ENCODE measurements at regions not wholly inside any gene's neighbourhood (a gene's known extent, or its start where the extent isn't known, plus 50 kb on each side); places are given as distances from the start of the nearest gene placed in this dataset.
"Not testable (repeated sequence)": the region's sequence is repeated elsewhere in the genome, so short reads cannot be mapped to it uniquely, and the experiment has no call there.

GRCh38 chr4:188780686-188781085, 641.4 kb downstream of the TRIML1 start:
- Histone ChIP-seq H3K4me1 (no peaks in the 10 kb centered on the region), H3K27me3 (no peaks in the 10 kb centered on the region), H3K36me3 (no peaks in the 10 kb centered on the region), H3K27ac (no peak overlapping the region), H3K9me3 (no peaks in the 10 kb centered on the region), H3K4me3 (no peak overlapping the region)
- DNase-seq = no peak
- intact Hi-C loops (cut with DNase I; ENCODE audit: low total_unique reads) = no loop called here
- no peak for TF ChIP-seq POLR2A (IDR thresholded peaks at IDR 0.05)
- TF ChIP-seq, protein P1, sequence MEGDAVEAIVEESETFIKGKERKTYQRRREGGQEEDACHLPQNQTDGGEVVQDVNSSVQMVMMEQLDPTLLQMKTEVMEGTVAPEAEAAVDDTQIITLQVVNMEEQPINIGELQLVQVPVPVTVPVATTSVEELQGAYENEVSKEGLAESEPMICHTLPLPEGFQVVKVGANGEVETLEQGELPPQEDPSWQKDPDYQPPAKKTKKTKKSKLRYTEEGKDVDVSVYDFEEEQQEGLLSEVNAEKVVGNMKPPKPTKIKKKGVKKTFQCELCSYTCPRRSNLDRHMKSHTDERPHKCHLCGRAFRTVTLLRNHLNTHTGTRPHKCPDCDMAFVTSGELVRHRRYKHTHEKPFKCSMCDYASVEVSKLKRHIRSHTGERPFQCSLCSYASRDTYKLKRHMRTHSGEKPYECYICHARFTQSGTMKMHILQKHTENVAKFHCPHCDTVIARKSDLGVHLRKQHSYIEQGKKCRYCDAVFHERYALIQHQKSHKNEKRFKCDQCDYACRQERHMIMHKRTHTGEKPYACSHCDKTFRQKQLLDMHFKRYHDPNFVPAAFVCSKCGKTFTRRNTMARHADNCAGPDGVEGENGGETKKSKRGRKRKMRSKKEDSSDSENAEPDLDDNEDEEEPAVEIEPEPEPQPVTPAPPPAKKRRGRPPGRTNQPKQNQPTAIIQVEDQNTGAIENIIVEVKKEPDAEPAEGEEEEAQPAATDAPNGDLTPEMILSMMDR (IDR thresholded peaks at IDR 0.05) = no peak

DNA sequence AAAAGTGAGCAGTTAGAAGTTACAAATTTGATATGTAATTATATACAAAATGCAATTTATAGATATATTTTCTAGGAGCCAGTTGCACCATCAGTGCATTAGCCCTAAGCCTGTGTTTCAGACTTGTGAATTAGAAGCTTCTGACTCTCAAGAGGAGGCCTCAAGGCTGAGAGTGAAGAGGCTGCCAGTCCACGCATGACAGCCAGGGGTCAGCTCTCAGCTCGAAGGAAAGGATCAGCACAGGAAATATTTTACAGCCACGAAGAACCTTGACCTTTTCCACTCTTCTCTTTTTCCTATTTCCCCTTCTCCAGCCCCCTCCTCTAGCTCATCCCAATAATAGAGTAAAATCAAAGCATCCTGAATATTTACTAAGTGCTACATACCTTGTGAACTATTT, 642.4 kb downstream of the TRIML1 start:
- intact Hi-C loops (cut with DNase I; ENCODE audit: low total_unique reads) = no loop called here

GRCh38 chr4:188783175-188783574, 643.9 kb downstream of the TRIML1 start:
- intact Hi-C loops (cut with DNase I; ENCODE audit: low total_unique reads) = no loop called here
- H3K27ac ChIP-seq = no peak overlapping the region
- DNase-seq = no peak
- H3K27me3 ChIP-seq = no peaks in the 10 kb centered on the region
- no peak for TF ChIP-seq POLR2A (IDR thresholded peaks at IDR 0.05)
- TF ChIP-seq, protein P1 (IDR thresholded peaks at IDR 0.05) = no peak
- no peaks in the 10 kb centered on the region for H3K36me3 ChIP-seq
- H3K9me3 ChIP-seq = no peaks in the 10 kb centered on the region
- H3K4me1 ChIP-seq = no peaks in the 10 kb centered on the region
- no peak overlapping the region for H3K4me3 ChIP-seq

More for the DNA sequence above, 642.4 kb downstream of the TRIML1 start:
- no peaks in the 10 kb centered on the region for H3K27me3 ChIP-seq
- no peaks in the 10 kb centered on the region for H3K9me3 ChIP-seq
- DNase-seq = no peak
- no peak overlapping the region for H3K27ac ChIP-seq
- no peaks in the 10 kb centered on the region for H3K4me1 ChIP-seq
- TF ChIP-seq, protein P1 (IDR thresholded peaks at IDR 0.05) = no peak
- no peak for TF ChIP-seq POLR2A (IDR thresholded peaks at IDR 0.05)
- no peak overlapping the region for H3K4me3 ChIP-seq
- H3K36me3 ChIP-seq = no peaks in the 10 kb centered on the region

DNA sequence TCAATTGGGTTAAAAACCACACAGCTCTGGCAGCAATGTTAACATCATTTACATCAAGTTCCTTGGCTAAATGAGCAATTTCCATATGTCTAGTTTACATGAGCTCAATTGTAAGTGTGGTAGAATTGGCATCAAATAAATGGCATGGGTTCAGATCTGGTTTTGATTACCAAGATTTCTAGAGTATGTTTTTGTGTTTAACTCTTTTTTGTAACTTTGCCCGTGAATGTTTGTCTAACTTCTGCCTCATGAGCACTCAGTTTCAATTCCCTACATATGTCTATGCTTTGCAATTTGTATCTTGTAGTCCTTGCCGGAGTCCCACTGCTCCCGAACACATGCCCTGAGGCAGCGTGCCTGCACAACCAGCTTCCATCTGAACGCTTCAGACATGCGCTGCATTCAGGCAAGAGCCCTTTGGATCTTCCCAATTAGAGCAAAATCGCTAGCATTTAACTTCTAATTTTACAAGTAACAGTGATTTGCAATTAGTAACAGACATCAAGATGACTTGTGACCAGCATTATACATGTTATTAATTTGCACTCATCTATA, 644.4 kb downstream of the TRIML1 start:
- H3K9me3 ChIP-seq = no peaks in the 10 kb centered on the region
- no peak for TF ChIP-seq POLR2A (IDR thresholded peaks at IDR 0.05)
- TF ChIP-seq, protein P1 (IDR thresholded peaks at IDR 0.05) = no peak
- DNase-seq = no peak
- intact Hi-C loops (cut with DNase I; ENCODE audit: low total_unique reads) = no loop called here
- H3K36me3 ChIP-seq = no peaks in the 10 kb centered on the region
- no peak overlapping the region for H3K4me3 ChIP-seq
- no peaks in the 10 kb centered on the region for H3K4me1 ChIP-seq
- H3K27ac ChIP-seq = no peak overlapping the region
- H3K27me3 ChIP-seq = no peaks in the 10 kb centered on the region

DNA sequence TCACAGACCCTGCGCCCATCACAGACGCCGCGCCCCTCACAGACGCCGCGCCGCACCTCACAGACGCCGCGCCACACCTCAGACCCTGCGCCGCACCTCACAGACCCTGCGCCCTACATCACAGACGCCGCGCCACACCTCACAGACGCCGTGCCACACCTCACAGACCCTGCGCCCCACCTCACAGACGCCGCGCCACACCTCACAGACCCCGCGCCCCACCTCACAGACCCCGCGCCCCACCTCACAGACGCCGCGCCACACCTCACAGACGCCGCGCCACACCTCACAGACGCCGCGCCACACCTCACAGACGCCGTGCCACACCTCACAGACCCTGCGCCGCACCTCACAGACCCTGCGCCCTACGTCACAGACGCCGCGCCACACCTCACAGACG, 657.4 kb downstream of the TRIML1 start:
- H3K4me1 ChIP-seq; H3K27ac ChIP-seq; intact Hi-C loops (cut with DNase I; ENCODE audit: low total_unique reads); DNase-seq; H3K27me3 ChIP-seq; H3K36me3 ChIP-seq; H3K4me3 ChIP-seq; H3K9me3 ChIP-seq: not testable (repeated sequence)

DNA sequence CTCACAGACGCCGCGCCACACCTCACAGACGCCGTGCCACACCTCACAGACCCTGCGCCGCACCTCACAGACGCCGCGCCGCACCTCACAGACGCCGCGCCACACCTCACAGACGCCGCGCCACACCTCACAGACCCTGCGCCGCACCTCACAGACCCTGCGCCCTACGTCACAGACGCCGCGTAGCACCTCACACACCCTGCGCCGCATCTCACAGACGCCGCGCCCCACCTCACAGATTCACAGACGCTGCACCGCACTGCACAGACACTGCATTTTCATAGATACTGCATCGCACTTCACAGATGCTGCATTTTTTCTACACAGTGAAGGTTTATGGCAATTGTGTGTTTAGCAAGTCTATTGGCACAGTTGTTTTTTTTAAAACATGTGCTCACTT, 657.8 kb downstream of the TRIML1 start:
- DNase-seq; H3K27me3 ChIP-seq; H3K9me3 ChIP-seq; intact Hi-C loops (cut with DNase I; ENCODE audit: low total_unique reads); H3K27ac ChIP-seq; H3K4me3 ChIP-seq; H3K36me3 ChIP-seq; H3K4me1 ChIP-seq: not testable (repeated sequence)
